NCI-H1105 treated with DMSO at 0.1 percent for 48 hours (cell line): ENCODE measurements at regions not wholly inside any gene's neighbourhood (a gene's known extent, or its start where the extent isn't known, plus 50 kb on each side); places are given as distances from the start of the nearest gene placed in this dataset.

ENCODE experiments used
- DNase-seq: peaks from one replicate; lab custom pipeline; 2025; lab: John Stamatoyannopoulos, UW

DNA sequence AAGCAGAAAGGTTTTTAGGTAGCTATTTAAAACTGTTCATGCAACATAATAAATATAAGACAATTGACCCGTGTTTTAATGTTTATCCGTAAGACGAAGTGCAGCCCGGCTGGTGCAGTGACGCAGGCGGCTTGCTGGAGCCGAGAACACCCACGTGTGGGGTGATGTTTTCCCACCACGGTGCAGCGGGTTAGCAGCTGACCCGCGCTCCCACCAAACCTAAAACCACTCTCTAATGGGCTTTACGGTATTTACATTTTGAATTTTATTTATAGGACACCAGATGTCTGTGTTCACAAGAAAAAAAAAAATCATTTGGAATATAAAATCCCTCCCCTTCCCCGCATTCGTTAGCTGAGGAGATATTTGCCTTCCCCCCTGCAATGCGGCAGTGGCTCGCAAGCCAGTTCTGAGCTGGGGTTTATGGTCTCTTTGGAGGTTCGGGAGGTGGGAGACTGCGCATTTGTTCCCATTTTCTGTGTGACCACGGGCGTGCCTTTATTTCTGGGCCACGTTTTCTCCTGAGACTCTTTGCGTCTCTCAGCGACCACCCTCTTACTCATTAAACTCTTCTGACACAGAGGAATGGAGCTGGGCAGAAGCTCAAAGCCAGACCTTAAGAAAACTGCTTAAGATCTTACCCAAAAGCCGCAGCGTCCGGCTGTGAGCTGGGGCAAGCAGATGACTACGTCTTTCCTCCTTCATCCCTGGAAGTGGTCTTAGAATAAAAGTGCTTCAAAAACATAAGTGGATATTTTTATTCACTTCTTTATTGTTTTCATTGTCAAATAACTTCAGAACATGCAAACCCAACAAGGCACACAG is 301.1 kb downstream of the IRF8 start:
- no peak for DNase-seq

DNA sequence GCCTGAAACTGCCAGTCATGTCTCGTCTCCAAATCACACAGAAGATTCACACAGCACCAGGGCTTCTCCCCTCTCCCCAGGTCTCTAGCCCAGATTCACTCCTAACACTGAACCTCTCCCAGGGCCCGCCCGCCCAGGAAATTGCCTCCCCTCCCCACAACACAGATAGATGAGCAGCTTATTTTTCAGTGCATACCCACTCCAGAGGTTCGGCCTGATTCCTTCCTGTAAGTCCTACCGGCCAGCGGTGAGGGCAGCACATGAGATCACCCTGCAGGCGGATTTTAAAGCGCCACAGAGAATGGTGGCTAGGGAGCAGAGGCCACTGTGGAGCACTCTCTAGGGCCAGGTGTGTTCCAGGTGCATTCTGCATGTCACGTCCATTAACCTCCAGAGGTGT is 301.8 kb downstream of the IRF8 start:
- DNase-seq: no peak

DNA sequence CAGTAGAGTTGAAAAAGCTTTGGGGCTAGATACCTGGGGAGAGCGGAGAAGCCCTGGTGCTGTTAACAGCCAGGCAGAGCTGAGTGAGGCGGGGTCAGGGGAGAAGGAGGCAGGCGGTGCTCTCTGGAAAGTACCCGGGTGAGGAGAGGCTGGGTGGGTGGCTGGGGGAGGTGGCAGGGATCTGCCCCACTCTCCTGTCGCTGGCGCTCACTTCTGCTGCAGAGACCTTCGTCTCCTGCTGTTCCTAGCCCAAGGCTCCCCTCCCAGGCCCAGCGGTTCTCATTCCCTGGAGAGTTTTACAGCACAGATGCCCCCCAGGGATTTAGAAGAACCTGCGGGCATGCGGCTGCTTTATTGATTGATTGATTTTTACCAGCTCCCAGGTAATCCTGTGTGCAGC is 302.8 kb downstream of the IRF8 start:
- DNase-seq: no peak

DNA sequence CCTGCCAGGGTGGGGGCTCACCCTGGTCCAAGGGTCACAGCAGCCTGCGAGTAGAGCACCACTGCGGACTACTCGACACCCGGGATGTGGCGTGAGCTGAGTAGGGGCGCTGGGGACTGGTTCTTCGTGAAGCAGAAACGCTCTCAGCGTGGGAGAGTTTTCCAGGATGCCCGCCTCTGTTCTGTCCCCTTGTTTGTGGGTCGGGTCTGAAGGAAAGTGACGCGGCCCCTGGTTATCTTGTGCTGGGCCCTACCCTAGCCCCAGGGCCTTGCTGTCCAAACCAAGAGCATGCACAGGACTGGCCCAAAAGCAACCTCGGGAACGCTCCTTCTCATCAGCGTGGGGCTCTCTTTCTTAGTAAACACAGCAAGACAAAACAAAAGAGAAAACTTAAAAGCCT is 303.3 kb downstream of the IRF8 start:
- no peak for DNase-seq

DNA sequence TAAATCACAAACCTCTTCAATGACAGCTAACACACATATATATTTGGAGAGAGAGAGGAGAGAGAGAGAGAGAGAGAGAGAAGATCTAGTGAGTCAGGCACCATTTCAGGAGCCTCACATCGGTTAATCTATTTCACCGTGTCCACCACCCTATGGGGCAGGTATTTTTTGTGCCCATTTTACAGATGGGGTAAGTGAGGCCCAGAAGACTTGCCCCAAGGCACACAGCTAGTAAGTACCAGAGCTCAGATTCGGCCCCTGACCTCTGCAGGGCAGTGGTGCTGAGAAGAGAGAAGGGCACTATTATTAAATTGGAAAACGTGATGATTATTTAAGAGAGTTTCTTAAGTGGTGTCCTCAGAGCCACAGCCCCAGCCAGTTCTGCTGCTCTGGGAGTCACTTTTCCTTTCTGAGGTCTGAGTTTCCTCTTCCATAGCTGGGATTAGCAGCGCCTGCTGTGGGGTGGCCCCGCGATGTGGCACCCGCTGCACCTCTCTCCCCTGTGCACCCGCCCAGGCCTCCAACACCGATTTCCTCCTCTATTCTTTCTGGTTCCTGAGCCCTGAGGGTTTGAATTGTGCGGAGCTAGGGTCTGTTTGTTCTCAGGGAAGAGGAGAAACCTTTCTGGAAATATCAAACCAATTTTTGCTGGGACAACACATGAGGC is 303.9 kb downstream of the IRF8 start:
- no peak for DNase-seq

DNA sequence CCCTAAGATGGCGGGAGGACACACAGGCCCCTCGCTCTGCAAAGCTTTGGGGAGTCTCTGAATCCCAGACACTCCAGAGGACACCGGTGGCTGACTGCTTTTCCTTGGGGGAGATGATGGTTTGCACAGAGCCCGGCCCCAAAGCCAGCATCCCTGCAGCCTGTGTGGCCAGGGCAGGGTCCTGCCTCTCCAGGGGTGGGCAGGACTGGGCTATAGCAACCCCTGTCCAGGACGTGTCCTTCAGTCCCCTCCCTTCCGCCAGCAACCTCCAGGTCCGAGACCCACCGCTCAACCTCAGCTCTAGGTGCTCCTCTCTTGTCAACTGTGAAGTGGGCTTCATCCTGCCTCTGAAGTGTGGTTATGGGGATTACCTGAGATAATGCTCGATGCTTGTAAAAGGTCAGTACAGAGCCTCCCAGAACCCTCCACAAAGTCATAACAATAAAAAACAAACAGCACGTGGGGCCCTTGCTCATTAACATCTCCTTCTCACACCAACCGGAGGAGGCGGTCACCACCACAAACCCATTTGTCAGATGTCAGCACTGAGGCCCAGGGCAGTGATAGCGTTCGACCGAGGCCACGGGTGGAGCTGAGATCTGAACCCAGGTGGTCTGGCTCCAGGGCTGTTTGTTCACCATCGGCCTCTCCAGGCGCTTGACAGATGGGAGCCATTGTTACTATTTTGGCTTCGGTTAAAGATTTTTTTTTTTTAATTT is 304.8 kb downstream of the IRF8 start:
- DNase-seq: no peak

DNA sequence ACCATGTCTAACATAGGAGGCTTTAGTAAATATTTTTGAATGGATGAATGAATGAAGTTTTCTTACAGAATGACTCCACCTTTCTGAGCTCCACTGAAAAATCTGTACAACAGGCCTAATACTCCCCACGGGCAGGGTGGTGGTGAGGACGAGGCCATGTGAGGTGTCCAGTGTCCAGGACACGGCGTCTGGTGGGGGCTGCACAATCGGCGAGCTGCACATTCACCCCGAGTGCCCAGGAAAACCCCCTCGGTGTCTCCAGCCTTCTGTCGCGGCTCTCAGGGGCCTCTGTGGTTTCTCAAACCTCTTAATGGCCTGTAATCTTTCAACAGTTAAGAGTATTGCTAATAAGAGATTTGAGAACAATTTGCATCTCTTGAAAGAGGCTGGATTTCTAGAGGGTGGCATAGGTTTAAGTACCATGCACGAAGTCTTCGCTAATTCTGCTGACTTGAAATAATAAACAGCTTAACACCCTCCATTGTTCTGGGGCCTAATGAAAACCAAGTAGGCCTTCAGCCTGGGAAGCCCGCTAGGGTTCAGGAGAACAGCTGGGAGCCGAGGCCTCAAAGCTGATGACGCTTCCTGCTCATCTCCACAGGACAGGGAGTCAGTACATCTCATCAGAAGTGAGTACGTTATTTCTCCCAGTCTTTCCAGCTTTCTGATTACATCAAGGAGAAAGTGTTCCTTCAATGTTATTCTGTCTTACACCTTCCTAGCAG is 304.6 kb upstream of the FOXF1 start:
- DNase-seq: no peak

DNA sequence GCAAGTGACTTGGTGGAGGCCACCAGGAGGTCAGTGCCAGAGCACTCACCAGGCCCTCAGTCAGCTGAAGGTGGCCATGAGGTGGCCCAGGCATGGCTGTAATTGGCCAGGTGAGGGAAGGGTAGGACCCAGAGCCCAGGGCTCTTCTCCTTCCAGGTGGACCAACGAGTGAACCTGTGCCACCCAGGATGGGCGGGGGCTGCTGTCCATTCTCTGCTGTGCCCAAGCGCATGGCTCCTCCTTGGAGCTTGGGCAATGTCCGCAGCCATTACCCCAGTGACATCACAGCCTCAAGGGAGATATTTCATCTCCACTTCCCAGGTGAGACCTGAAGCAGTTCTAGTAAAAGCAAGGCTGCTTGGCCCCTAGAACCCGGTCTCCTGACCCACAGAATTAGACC is 303.0 kb upstream of the FOXF1 start:
- DNase-seq: no peak

DNA sequence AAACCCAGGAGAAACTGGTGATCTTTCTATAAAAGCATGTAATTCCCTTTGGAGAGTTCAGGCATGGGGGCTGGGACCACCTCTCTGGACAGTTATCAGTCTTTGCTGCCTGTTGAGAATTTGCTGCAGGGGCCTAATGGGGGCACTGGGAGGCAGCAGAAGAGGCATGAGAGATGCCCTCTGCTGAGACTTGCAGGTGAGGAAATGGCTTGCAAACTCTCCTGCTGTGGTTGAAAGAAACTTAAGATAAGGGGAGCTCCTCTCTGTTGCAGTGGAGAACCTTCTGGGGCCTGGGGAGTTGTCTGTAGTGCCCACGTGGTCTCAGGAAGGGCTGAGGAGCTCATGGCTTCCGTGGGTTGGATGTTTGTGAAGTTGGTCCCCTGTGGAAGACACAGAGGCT is 301.1 kb upstream of the FOXF1 start:
- DNase-seq: no peak

DNA sequence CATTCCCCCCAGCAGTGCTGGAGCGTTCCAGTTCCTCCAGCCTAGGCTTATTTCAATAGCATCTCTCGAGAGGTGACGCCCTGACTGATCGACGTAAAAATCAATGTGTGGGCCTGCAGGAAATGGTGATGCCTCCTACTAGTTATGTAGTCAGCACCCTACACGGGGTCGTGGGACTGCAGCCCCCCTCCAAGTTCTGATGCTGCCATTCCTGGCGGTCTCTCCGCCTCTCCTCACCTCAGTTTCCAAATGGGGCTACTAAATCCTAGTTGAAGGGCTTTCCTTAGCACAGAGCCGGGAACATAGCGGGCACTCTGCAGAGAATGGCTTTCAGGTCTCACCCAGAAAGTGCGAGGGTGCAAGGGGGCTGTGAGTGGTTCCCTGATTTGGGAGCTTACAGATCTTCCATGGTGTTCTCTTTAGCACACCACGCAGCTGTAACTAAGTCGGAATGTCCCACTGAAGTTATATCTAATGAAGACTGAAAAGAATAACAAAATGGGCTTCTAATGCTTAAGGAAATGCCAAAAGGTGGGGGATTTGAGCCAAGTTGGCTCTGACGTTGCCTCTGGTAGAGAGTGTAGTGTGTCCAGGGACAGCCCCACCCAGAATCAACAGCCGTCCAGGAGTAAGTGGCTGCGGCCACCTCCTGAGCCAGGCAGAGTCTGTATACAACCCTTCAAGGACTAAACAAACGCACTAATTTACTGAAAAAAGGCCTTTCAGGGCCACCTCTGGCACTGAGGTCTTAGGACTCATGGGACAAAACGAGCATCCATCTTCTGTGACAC is 299.7 kb upstream of the FOXF1 start:
- DNase-seq: no peak

DNA sequence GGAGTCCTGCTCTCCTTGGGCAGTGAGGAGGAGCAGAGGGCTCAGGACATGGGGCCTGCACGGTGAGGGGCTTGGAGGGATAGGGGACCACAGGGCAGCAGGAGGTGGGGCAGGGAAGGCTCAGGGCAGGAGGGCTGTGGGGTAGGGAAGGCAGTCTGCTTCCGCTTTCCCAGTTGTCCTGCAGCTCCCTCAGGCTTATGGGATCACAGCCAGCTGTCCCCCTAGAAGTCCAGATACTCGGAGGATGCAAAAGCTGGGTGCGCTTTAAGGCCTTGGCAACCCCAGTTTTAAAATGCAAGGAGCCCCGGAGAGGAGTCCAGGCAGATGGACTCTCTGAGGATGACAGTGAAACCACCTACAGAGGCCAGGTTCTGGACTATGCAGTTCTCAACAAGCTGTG is 299.1 kb upstream of the FOXF1 start:
- DNase-seq: no peak

DNA sequence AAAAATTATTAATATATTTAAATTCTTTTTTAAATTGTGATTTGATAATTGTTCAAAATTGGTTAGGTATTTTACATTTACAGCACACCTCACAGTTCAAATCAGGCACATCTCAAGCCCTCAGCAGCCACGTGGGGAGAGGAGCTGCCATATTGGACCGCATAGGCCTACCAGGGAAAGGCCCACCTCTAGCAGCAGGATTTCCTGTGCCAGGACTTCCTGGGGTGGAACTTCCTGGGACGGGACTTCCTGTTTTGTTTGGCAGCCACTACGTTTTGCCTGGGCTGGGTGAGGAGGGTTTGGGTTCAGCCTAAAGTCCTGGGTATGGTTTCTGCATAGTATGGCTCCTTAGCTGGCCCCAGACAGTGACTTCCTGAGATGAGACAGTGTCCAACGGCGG is 298.5 kb upstream of the FOXF1 start:
- DNase-seq: no peak

DNA sequence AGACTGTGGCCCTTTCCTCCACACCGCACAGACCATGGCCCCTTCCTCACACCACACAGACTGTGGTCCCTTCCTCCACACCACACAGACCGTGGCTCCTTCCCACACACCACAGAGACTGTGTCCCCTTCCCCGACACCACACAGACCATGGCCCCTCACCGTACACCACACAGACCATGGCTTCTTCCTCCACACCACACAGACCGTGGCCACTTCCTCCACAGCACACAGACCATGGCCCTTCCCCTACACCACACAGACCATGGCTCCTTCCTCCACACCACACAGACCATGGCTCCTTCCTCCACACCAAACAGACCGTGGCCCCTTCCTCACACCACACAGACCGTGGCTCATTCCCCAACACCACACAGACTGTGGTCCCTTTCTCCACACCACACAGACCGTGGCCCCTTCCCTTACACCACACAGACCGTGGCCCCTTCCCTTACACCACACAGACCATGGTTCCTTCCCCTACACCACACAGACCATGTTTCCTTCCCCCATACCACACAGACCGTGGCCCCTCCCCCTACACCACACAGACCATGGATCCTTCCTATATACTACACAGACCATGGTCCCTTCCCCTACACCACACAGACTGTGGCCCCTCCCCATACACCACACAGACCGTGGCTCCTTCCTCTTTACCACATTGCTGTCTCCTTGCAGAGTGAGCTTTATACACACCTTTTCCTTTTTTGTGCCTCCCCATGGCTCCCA is 297.5 kb upstream of the FOXF1 start:
- DNase-seq: no peak

DNA sequence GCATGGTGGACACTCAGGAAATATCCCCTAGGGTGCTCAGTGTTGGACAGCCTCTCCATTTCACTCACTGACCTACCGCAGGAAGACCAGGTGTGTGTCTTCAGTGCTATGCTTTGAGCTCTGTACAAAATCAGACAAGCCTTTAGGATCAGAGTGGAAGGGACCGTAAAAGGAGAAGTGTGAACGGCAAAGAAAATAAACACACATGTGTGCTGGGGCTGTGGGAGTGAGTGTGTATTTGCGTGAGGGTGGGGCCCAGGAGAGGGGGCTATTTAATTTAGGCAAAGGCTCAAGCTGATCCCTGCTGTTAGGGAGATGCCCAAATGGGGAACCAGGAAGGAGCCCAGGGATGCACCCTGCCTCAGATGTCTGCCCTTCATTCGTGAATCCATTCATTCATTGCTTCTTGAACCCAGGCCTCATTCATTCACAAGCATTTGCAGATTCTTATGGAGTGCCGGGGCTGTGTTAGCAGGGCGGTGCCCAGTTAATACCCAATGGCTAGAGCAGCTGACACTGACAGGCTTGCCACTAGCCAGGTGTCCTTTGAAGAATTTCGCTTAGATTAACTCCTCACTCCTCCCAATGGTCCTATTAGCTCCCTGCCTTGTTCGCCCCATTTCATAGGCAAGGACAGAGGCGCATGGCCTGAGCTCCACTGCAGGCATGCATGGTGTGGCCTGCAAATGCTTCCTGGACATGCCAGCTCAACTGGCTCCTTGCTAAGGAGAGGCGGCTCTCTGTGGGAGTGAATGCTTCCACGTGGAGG is 296.7 kb upstream of the FOXF1 start:
- no peak for DNase-seq

DNA sequence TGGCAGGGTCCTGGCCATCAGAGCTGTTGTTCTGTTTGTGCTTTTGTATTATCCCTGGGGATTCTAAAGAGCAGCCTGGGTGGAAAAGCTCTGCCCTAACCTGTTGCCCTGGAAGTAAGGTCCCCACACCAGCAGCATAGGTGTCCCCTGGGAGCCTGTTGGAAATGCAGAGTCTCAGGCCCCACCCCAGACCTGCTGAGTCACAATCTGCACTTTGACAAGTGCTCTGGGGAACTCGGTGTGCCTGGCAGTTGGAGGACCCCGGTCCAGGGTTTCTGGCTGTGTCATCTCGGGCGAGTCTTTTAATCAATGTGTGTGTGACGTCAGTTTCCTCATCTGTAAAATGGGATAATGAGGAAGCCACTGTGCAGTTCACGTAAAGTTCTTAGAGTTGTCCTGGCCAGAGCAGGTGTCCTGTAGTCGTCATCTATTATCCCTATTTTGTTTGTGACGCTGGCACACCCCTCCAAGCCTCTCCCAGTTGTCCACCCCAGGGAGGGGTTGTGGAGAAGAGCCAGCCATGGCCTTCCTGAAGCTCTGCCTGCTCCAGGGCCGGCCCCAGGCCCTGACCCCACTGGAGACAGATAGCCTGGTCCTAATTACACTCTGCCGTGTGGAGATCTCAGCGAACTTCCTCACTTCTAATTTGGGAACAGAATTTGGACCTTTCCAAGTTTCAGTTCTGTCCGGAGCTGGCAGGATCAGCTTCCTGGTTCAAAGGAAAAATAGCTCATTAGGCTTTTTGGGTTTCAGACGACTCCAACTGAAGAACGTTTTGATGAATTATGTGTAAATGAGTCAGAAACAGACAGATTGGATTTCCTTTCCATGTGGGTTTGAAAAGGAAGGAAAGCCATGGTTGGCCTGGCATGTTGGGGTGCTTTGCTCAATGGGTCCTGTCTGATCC is 295.7 kb upstream of the FOXF1 start:
- no peak for DNase-seq

DNA sequence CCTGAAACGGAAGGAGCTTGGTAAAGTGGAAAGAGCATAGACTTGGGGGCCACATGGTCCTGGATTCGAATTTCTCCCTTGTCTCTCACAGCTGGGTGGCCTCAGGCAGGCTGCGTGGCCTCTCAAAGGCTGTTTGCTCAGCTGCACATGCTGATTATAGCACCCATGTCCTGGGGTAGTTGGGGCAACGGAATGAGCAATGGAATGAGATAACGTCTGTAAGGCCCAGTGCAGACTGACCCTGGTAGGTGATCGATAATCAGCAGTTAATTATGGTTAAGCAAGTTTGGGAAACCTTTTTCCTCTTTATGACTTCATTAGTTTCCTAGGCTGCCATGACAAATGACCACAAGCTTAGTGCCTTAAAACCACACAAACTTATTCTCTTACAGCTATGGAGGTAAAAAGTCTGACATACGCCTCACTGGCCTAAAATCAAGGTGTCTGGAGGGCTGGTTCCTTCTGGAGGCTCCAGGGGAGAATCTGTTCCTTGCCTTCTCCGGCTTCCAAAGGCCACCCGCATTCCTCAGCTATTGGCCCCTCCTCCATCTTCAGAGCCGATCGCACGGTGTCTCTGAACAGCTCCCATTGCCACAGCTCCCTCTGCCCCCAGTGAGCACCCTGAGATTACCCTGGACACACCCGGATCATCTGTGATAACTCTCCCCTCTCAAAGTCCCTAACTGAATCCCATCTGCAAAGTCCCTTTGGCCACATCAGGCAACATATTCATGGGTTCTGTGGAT is 294.9 kb upstream of the FOXF1 start:
- no peak for DNase-seq

DNA sequence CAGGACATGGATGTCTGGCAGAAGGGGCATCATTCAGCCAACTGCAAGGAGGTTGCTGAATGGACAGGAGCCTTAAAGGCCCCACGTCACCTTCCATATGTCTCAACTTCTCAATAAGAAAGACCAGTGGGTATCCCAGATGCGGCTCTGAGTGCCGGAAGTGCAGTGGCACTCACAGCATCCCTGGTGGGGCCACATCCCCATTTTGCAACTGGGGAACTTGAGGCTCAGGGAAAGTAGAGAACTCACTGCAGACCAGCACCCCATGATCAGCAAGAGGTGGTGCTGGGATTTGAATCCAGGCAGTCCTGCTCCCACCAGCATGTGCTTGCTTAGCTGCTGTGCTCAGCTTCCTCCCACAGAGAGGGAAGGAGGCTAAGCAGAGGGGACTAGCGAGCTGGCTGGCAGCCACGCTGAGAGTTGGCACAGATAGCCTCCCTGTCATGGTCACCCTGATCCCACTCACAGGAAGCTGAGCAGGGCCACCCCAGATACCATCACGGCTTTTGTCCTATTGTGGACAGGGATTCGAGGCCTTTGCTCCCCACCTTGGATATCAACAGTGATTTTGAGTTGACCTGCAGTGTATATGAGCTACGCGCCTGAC is 294.2 kb upstream of the FOXF1 start:
- DNase-seq: no peak

DNA sequence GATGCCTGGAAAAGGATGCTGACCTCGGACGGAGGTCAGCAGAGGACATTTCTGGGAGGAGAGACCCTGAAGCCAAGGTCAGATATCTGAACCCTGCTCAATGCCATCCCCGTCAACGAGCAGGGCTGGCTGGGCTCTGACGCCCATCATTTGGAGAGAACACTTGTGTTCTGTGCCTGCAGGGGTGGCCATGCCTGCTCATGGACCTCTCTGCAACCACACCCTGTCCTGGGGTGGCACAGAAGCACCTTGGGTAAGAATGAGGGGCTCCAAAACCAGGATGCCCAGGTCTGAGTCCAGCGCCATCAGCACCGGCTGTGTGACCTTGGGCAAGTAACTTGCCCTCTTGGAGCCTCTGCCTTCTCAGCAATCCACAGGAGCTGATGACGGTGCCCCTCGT is 293.7 kb upstream of the FOXF1 start:
- DNase-seq: no peak
